Glomerular visceral epithelial cell (primary cell): ENCODE measurements at regions not wholly inside any gene's neighbourhood (a gene's known extent, or its start where the extent isn't known, plus 50 kb on each side); places are given as distances from the start of the nearest gene placed in this dataset.
A peak's percentile ranks its signal among the peaks of the same experiment; 100 is the strongest.
"Not testable (repeated sequence)": the region's sequence is repeated elsewhere in the genome, so short reads cannot be mapped to it uniquely, and the experiment has no call there.

Source experiments
- DNase-seq: peaks from one replicate; pipeline ENCODE4 v3.0.0-alpha.2; 2016; ENCODE audit errors: extremely low spot score

DNA sequence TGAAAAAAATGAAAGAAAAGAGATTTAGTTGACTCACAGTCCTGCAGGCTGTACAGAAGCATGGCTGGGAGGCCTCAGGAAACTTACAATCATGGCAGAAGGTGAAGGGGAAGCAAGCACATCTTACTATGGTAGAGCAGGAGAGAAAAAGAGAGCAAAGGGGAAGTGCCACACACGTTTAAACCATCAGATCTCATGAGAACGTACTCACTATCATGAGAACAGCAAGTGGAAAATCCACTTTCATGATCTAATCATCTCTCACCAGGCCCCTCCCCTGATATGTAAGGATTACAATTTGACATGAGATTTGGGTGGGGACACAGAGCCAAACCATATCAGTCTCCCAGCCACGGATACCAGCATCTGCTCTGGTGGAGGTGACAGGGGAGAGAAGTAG lies 50.8 kb upstream of the CPOX start:
- no peak for DNase-seq

- no peak for DNase-seq
These were observed 51.6 kb upstream of the CPOX start for GRCh38 chr3:98645039-98645438.

- DNase-seq: no peak
These were observed 53.3 kb upstream of the CPOX start for GRCh38 chr3:98646680-98647079.

DNA sequence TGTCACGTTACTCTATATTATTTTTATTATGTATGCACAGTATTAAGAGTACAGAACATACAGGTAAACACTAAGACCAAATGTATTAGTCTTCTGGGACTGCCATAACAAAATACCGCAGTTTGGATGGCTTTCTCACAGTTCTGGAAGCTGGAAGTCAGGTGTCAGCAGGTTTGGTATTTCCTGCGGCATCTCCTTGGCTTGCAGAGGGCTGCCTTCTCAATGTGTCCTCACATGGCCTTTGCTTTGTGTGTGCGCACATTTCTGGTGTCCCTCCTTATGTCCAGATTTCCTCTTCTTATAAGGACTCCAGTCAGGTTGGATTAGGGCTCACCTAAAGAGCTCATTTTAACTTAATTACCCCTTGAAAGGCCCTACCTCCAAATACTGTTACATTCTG lies 53.8 kb upstream of the CPOX start:
- no peak for DNase-seq

DNA sequence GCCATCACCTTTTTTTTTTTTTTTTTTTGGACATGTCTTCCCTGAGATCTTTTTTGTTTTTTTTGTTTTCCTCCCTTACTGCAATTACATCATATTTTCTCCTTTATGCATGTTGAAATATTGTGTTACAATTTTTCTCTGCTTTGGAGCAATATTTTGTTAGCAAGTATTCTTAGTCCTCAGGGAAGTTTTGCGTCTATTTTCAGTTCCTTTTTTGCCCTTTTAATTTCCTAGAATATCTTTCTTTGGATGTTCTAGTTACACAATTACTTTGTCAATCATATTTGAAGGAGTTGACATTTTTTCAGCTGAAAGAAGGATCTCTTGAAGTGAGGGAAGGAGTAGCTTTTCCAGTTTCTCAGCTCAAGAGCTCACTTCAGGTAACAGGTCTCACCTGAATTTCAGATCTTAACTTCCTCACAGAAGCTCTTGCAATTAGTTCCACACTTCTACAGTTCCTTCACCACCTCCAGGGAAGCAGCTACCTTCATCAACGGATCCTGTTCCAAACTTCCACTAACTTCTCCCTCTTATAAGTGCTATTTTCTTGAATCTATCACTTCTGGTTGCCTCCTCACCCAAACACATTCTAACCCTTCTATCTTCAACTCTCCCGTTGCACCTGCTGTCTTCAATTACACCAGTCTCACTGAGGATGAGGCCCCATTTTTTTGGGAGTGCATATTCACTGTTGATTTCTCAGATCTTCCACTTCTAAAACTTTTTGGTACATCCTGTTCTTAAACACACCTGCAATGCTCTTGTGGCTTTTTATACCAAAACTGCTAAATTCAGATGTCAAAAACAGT lies 57.8 kb upstream of the CPOX start:
- no peak for DNase-seq

DNA sequence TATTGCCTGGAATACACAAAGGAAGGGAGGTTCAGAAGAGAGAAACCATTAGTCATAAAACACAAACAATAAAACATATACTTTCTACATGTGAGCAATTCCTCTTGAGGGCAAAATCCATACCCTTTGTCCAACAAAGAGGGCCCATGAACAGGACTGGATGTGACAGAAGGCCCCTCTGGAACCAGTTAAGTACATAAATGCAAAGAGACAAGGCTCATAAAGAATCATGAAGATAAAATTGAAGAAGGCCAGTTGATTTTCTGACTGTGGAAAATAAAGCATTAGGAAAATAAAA lies 58.3 kb upstream of the CPOX start:
- DNase-seq: no peak

DNA sequence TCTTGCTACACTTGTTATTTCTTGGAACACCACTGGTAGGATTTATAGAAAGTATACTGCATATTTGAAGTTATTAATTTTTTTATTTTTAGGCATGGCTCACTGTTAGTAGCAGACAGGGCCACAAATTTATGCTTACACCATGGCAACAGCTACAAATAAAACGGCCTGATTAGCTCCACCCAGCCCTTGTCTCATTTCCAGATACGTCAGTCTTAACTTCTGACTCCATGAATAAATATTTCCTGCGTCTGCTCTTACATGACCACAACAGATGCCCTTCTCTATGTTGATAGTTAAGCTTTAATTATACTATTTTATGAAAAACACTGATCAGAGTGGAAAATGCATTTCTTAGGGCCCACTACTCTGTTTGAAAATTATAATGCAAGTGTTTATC lies 62.3 kb upstream of the CPOX start:
- no peak for DNase-seq

- DNase-seq: peak; percentile 12
These were observed 64.0 kb upstream of the CPOX start for GRCh38 chr3:98657457-98657856.

- DNase-seq: no peak
These were observed 69.3 kb upstream of the CPOX start for GRCh38 chr3:98662699-98663098.

- no peak for DNase-seq
These were observed 76.6 kb upstream of the CPOX start for GRCh38 chr3:98670020-98670419.

DNA sequence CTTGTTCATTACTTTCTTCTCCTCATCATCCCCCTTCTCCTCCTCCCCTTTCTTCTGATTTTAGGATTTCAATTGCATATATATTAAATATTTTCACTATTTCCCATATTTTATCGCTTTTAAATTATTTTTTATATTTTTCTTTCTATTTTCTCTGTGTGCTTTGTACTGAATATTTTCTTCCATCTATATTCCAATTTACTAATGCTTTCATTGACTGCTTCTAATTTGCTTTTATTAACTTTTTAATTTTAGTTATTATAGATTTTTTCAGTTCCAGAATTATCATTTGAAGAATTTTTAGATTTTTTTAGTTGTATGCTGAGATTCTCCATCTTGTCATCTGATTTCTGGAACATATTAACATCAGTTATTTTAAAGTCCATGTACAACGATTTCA lies 83.2 kb upstream of the ST3GAL6 start:
- no peak for DNase-seq

DNA sequence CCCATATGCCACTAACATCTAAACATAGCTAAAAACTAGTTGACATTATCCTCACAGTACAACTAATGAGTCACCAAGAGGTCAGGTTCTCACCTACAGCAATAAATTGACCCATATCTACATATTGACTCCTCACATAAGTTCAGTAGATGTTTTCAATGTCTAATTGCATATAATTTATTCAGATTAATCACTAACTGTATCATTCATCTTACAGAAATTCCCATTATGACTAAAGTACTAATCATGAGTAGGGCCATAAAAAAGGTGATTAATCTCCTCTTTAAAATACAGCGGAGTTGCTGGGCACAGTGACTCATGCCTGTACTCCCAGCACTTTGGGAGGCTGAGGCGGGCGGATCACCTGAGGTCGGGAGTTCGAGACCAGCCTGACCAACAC lies 82.4 kb upstream of the ST3GAL6 start:
- no peak for DNase-seq

DNA sequence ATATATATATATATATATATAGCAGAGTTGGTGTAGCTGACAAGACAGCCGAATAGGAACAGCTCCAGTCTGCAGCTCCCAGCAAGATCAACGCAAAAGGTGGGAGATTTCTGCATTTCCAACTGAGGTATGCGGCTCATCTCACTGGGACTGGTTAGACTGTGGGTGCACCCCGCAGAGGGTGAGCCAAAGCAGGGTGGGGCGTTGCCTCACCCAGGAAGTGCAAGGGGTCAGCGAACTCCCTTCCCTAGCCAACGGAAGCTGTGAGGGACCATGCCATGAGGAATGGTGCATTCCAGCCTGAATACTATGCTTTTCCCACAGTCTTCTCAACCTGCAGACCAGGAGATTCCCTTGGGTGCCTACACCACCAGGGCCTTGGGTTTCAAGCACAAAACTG lies 81.7 kb upstream of the ST3GAL6 start:
- DNase-seq: no peak

- DNase-seq: not testable (repeated sequence)
These were observed 80.7 kb upstream of the ST3GAL6 start for GRCh38 chr3:98682391-98682790.

DNA sequence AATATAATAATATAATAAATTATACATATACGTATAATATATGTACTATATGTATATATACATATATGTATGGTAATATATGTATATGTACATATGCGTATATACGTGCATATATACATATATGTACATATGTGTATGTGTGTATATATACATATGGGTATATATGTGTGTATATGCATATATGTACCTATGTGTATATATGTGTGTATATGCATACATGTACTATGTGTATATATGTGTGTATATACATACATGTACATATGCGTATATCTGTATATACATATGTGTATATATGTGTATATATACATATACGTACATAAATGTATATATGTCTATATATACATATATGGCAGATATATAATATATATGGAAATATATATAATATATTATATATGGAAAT lies 74.8 kb upstream of the ST3GAL6 start:
- no peak for DNase-seq

DNA sequence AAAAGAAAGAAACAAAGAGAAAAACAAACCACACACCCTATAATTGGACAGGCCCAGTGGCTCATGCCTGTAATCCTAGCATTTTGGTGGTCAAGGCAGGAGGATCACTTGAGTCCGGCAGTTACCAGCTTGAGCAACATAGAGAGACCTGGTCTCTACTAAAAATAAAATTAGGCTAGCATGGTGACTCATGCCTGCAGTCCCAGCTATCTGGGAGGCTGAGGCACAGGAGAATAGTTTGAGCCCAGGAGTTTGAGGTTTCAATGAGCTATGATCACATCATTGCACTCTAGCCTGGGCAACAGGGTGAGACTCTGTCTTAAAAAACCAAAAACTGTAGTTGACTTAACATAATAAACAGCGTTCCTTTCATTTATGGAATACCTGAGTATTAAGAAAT lies 72.3 kb upstream of the ST3GAL6 start:
- no peak for DNase-seq

- DNase-seq: no peak
These were observed 71.2 kb upstream of the ST3GAL6 start for GRCh38 chr3:98691897-98692296.

DNA sequence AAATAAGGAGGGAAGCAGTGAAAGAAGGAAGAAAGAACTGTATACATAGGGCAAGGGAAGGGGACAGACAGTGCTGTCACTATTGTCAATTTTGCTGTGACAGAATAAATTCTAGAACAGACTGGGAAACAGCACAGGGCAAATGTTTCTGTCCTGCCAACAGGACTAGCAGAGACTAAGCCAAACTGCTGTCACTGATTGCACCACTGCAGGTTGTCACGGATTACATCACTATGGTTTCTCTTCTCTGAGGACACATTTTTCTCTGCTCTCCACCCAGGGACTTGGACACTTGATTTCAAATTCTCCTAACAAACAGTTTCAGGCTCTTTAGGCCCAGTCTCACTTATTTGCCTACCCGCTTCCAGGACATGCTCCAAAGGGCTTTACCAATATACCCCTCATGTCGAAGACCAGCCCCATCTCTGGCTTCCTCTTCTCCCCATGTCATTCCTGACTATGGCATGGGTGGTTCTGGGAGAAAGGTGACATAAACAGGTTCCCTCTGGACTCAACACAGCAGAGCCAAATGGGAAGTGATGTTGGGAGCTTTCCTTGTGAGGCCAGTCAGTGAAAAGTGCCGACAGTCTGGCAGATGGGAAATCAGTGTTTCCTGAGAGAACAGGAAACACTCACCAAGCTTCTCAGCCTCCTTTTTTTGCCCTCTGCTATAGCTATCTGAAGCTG lies 70.2 kb upstream of the ST3GAL6 start:
- no peak for DNase-seq

- no peak for DNase-seq
These were observed 67.3 kb upstream of the ST3GAL6 start for GRCh38 chr3:98695796-98696195.

GRCh38 chr3:98696296-98696695 lies 66.8 kb upstream of the ST3GAL6 start:
- DNase-seq: not testable (repeated sequence)

- DNase-seq: no peak
These were observed 65.9 kb upstream of the ST3GAL6 start for GRCh38 chr3:98697225-98697624.

DNA sequence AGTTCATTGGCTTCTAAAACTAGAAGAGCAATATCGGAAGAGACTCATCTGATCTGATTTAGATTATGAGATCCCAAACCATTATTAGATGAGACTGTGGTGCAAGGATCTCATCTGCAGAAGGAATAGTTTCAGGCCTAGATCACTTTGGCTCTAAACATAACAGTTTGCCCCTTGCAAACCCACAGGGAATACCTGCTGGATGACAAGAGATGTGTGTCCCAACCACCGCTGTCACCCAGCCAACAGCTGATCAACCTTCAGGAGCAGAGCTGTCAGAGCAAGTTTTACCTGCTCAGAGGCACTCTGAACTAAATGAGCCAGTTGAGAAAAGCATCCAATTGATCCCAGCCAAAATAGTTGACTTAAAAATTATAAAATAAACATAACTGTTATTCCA lies 64.0 kb upstream of the ST3GAL6 start:
- no peak for DNase-seq

DNA sequence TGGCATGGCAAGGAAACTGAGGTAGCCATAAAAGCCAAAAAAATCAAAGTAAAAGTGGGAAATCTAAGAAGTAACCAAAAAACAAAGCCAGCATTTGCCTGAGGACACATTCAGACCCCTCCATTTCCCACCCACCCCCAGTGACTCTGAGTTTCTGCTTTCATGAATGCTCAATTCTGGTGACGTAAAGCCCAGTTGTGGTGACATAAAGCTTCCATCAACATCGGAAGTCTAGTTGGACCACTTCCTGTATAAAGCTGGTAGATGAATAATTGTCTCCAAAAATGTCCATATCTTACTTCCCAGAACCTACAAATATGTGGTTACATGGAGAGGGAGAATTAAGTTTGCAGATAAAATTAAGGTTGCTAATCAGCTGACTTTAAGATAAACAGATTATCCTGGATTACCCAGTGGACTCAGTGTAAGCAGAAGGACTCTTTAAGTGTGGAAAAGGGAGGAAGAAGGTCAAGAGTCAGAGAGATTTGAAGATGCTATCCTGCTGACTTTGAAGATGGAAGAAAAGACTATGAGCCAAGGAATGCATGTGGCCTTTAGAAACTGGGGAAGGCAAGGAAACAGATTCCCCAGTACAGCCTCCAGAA lies 62.0 kb upstream of the ST3GAL6 start:
- no peak for DNase-seq
